ENCODE measurements at regions not wholly inside any gene's neighbourhood (a gene's known extent, or its start where the extent isn't known, plus 50 kb on each side); places are given as distances from the start of the nearest gene placed in this dataset.

- Mint-ChIP-seq H3K27ac (no peak overlapping the region), H3K9me3 (no peaks in the 10 kb centered on the region), H3K4me3 (no peak overlapping the region), H3K4me1 (peaks cover 6% of the 10 kb centered on the region), H3K27me3 (ENCODE audit: low read depth) (peaks cover 42% of the 10 kb centered on the region), H3K36me3 (no peaks in the 10 kb centered on the region)
- DNase-seq (ENCODE audit: low spot score in 2 of 2, unreplicated experiment in 2 of 2), result no peak
- no peak for TF ChIP-seq CTCF (IDR thresholded peaks at IDR 0.05; ENCODE audit: unreplicated experiment)
Observed at GRCh38 chr7:22066522-22066921, 120.8 kb upstream of the CDCA7L start.

- H3K36me3 Mint-ChIP-seq, result no peaks in the 10 kb centered on the region
- no peaks in the 10 kb centered on the region for H3K9me3 Mint-ChIP-seq
- no peak overlapping the region for H3K4me3 Mint-ChIP-seq
- H3K27ac Mint-ChIP-seq, result no peak overlapping the region
- peaks cover 6% of the 10 kb centered on the region for H3K4me1 Mint-ChIP-seq
- TF ChIP-seq CTCF (IDR thresholded peaks at IDR 0.05; ENCODE audit: unreplicated experiment), result no peak
- no peak for DNase-seq (ENCODE audit: low spot score in 2 of 2, unreplicated experiment in 2 of 2)
- peaks cover 42% of the 10 kb centered on the region for H3K27me3 Mint-ChIP-seq (ENCODE audit: low read depth)
Observed at GRCh38 chr7:22064816-22065215, 119.1 kb upstream of the CDCA7L start.

- no peaks in the 10 kb centered on the region for H3K36me3 Mint-ChIP-seq
- H3K4me3 Mint-ChIP-seq, result no peak overlapping the region
- DNase-seq (ENCODE audit: low spot score in 2 of 2, unreplicated experiment in 2 of 2), result no peak
- no peaks in the 10 kb centered on the region for H3K9me3 Mint-ChIP-seq
- H3K27me3 Mint-ChIP-seq (ENCODE audit: low read depth), result peaks cover 24% of the 10 kb centered on the region
- H3K27ac Mint-ChIP-seq, result no peak overlapping the region
- H3K4me1 Mint-ChIP-seq, result peaks cover 6% of the 10 kb centered on the region
- TF ChIP-seq CTCF (IDR thresholded peaks at IDR 0.05; ENCODE audit: unreplicated experiment), result no peak
Observed at GRCh38 chr7:22061775-22062174, 116.1 kb upstream of the CDCA7L start.

- Mint-ChIP-seq H3K36me3 (no peaks in the 10 kb centered on the region), H3K9me3 (no peaks in the 10 kb centered on the region), H3K4me3 (no peak overlapping the region), H3K27ac (no peak overlapping the region), H3K4me1 (peaks cover 6% of the 10 kb centered on the region), H3K27me3 (ENCODE audit: low read depth) (peaks cover 20% of the 10 kb centered on the region)
- DNase-seq (ENCODE audit: low spot score in 2 of 2, unreplicated experiment in 2 of 2), result no peak
- no peak for TF ChIP-seq CTCF (IDR thresholded peaks at IDR 0.05; ENCODE audit: unreplicated experiment)
Observed at GRCh38 chr7:22060863-22061262, 115.2 kb upstream of the CDCA7L start.

- no peaks in the 10 kb centered on the region for H3K9me3 Mint-ChIP-seq
- H3K27me3 Mint-ChIP-seq (ENCODE audit: low read depth), result peaks cover 20% of the 10 kb centered on the region
- no peak for DNase-seq (ENCODE audit: low spot score in 2 of 2, unreplicated experiment in 2 of 2)
- H3K27ac Mint-ChIP-seq, result no peak overlapping the region
- H3K4me3 Mint-ChIP-seq, result no peak overlapping the region
- no peaks in the 10 kb centered on the region for H3K36me3 Mint-ChIP-seq
- H3K4me1 Mint-ChIP-seq, result peaks cover 6% of the 10 kb centered on the region
- no peak for TF ChIP-seq CTCF (IDR thresholded peaks at IDR 0.05; ENCODE audit: unreplicated experiment)
Observed at GRCh38 chr7:22060197-22060596, 114.5 kb upstream of the CDCA7L start.

- H3K36me3 Mint-ChIP-seq, result no peaks in the 10 kb centered on the region
- no peak for DNase-seq (ENCODE audit: low spot score in 2 of 2, unreplicated experiment in 2 of 2)
- peaks cover 29% of the 10 kb centered on the region for H3K27me3 Mint-ChIP-seq (ENCODE audit: low read depth)
- no peaks in the 10 kb centered on the region for H3K4me1 Mint-ChIP-seq
- H3K4me3 Mint-ChIP-seq, result no peak overlapping the region
- TF ChIP-seq CTCF (IDR thresholded peaks at IDR 0.05; ENCODE audit: unreplicated experiment), result no peak
- H3K9me3 Mint-ChIP-seq, result no peaks in the 10 kb centered on the region
- H3K27ac Mint-ChIP-seq, result no peak overlapping the region
Observed at GRCh38 chr7:22055226-22055625, 109.5 kb upstream of the CDCA7L start.

Data from mesothelial cell of epicardium (in vitro differentiated cells).